Progenitor cell of endocrine pancreas (in vitro differentiated cells): ENCODE measurements at regions not wholly inside any gene's neighbourhood (a gene's known extent, or its start where the extent isn't known, plus 50 kb on each side); places are given as distances from the start of the nearest gene placed in this dataset.

Experiments
- DNase-seq: peaks from one replicate; pipeline ENCODE4 v3.0.0; 2021; ENCODE audit warnings: low spot score; ENCODE audit not compliant: unreplicated experiment
- H3K27ac Mint-ChIP-seq: 2 replicates; pipeline ENCODE4 v1.8.0; 2021; ENCODE audit warnings: mild to moderate bottlenecking, moderate library complexity, mixed read lengths
- H3K27me3 Mint-ChIP-seq: 2 replicates; pipeline ENCODE4 v1.8.0; 2021; ENCODE audit warnings: mixed read lengths
- H3K36me3 Mint-ChIP-seq: 2 replicates; pipeline ENCODE4 v1.8.0; 2022; ENCODE audit warnings: mixed read lengths; ENCODE audit not compliant: insufficient read depth
- H3K4me1 Mint-ChIP-seq: 2 replicates; pipeline ENCODE4 v1.8.0; 2021; ENCODE audit warnings: low read depth, mixed read lengths
- H3K4me3 Mint-ChIP-seq: 2 replicates; pipeline ENCODE4 v1.8.0; 2021; ENCODE audit warnings: low read depth, mild to moderate bottlenecking, moderate library complexity, mixed read lengths
- H3K9me3 Mint-ChIP-seq: 2 replicates; pipeline ENCODE4 v1.8.0; 2021; ENCODE audit warnings: low read depth, mixed read lengths
- TF ChIP-seq, protein P1 (sequence below): fragments of 200-600 bp; sonication (generic); IDR thresholded peaks from one replicate; pipeline ENCODE4 v1.5.0; 2021; ENCODE audit warnings: antibody characterized with exemption, mild to moderate bottlenecking; ENCODE audit not compliant: unreplicated experiment

- TF ChIP-seq, protein P1, sequence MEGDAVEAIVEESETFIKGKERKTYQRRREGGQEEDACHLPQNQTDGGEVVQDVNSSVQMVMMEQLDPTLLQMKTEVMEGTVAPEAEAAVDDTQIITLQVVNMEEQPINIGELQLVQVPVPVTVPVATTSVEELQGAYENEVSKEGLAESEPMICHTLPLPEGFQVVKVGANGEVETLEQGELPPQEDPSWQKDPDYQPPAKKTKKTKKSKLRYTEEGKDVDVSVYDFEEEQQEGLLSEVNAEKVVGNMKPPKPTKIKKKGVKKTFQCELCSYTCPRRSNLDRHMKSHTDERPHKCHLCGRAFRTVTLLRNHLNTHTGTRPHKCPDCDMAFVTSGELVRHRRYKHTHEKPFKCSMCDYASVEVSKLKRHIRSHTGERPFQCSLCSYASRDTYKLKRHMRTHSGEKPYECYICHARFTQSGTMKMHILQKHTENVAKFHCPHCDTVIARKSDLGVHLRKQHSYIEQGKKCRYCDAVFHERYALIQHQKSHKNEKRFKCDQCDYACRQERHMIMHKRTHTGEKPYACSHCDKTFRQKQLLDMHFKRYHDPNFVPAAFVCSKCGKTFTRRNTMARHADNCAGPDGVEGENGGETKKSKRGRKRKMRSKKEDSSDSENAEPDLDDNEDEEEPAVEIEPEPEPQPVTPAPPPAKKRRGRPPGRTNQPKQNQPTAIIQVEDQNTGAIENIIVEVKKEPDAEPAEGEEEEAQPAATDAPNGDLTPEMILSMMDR = no peak
- Mint-ChIP-seq H3K27ac (no peak overlapping the region), H3K9me3 (no peaks in the 10 kb centered on the region), H3K36me3 (no peaks in the 10 kb centered on the region), H3K4me3 (no peak overlapping the region), H3K4me1 (no peaks in the 10 kb centered on the region), H3K27me3 (no peaks in the 10 kb centered on the region)
- DNase-seq = no peak
These were observed 112.8 kb upstream of the TNRC6C start for GRCh38 chr17:77845541-77846225.

DNA sequence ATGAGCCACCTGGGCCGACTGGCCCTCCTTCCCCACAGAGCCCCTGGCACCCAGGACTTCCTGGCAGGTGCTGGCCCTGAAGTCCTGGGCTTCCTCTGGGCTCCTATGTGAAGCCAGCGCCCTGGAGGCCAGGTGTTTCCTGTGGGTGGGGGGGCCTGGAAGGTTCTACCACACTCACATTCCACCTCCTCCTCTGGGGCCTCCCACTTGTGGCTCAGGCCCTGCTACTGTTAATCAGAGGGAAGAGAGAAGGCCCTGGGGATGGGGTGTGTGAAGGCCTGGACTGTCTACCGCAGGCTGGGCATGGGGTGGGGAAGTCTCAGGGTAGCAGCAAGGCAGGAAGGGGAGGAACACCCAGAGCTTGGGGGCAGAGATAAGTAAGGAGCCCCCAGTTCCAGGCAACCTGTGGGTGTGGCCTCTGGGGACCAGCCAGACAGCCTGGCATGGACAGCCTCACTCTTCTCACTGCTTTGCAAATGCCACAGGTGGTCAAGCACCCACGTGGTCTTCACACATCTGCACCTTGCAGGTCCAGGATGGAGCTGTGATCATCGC, 111.9 kb upstream of the TNRC6C start:
- DNase-seq = no peak
- Mint-ChIP-seq H3K27me3 (no peaks in the 10 kb centered on the region), H3K9me3 (no peaks in the 10 kb centered on the region), H3K4me1 (no peaks in the 10 kb centered on the region), H3K36me3 (no peaks in the 10 kb centered on the region), H3K4me3 (no peak overlapping the region), H3K27ac (no peak overlapping the region)
- TF ChIP-seq, protein P1 = no peak

DNA sequence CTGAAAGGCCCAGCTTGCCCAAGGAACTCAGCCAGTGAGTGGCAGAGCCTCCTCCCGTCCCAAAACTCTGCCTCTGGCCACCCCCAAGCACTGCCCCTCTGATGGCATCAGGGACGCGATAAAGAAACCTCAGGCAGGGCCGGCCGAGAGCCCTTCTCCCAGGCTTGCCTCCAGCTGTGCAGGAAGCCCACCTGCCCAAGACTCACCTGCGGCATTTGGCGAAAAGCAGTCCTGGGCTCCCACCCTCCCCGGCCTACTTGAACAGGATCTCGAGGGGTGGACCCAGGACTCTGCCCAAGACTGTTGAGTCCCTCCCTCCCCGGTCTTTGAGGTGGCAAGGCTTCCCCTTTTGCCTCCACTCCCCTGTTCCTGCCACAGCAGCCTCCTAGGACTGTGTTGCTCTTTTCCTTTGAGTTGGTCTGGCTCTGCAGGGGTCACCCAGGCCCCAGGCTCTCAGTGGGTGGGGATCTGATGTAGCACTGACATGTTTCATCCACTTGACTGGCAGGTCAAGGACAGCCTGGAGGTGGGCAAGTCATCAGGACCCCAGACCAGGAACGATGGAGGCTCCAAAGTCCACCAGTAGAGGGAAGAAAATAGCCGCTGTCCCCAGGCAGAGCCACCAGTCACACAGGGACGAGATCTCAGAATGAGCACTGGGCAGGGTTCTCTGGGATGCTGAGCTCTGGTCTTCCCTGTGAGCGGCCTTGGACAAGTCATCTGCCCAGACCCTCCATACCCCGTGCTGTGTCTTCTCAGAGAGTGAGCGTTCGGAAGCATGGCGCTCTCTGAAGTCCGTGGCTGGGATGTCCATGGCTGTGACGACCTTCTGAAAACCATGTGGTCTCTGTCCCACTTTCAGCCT, 111.0 kb upstream of the TNRC6C start:
- H3K27ac Mint-ChIP-seq = no peak overlapping the region

GRCh38 chr17:77848257-77848656, 110.2 kb upstream of the TNRC6C start:
- H3K4me1 Mint-ChIP-seq = no peaks in the 10 kb centered on the region
- DNase-seq = no peak
- H3K27ac Mint-ChIP-seq = no peak overlapping the region
- TF ChIP-seq, protein P1 = no peak
- H3K9me3 Mint-ChIP-seq = no peaks in the 10 kb centered on the region
- no peak overlapping the region for H3K4me3 Mint-ChIP-seq
- H3K27me3 Mint-ChIP-seq = no peaks in the 10 kb centered on the region
- no peaks in the 10 kb centered on the region for H3K36me3 Mint-ChIP-seq

More for the DNA sequence above, 111.0 kb upstream of the TNRC6C start:
- H3K4me1 Mint-ChIP-seq = no peaks in the 10 kb centered on the region
- no peaks in the 10 kb centered on the region for H3K9me3 Mint-ChIP-seq
- TF ChIP-seq, protein P1 = no peak
- H3K4me3 Mint-ChIP-seq = no peak overlapping the region
- H3K36me3 Mint-ChIP-seq = no peaks in the 10 kb centered on the region
- H3K27me3 Mint-ChIP-seq = no peaks in the 10 kb centered on the region
- DNase-seq = no peak

DNA sequence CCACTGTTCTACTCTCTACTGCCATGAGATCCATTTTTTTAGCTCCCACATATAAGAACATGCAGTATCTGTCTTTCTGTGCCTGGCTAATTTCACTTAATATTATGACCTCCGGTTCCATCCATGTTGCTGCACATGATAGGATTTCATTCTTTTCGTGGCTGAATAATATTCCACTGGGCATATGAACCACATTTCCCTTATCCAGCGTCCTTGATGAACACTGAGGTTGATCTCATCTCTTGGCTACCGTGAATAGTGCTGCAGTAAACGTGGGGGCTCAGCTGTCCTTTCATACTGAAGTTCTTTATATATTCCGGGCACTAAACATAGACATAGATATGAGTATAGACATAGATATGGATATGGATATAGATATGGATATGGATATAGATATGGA, 109.3 kb upstream of the TNRC6C start:
- Mint-ChIP-seq H3K27ac (no peak overlapping the region), H3K36me3 (no peaks in the 10 kb centered on the region), H3K4me3 (no peak overlapping the region), H3K27me3 (no peaks in the 10 kb centered on the region), H3K4me1 (no peaks in the 10 kb centered on the region), H3K9me3 (no peaks in the 10 kb centered on the region)
- TF ChIP-seq, protein P1 = no peak
- DNase-seq = no peak
